ENCODE measurements at regions not wholly inside any gene's neighbourhood (a gene's known extent, or its start where the extent isn't known, plus 50 kb on each side); places are given as distances from the start of the nearest gene placed in this dataset.
A peak's percentile ranks its signal among the peaks of the same experiment; 100 is the strongest.

DNA sequence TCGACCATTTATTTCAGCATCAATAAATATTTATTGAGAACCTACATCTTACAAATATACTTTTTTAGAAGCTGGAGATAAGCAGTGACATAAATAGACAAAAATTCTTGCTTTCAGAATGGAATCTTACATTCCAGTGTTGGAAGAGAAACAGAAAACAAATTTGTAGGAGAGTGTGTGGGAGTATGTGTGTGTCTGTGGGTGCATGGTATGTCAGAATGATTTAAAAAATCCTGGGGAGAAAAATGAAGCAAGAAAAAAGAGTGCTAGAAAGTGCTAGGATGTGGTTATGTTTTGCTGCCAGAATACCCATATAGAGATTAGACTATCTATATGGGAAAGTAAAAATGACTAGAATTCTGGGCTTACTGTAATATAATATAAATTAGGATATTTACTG lies 561.7 kb upstream of the SGO1 start:
- DNase-seq: peak; percentile 9
- Histone ChIP-seq H3K9me2 (ENCODE audit: insufficient read depth) (no peaks in the 10 kb centered on the region), H4K20me1 (ENCODE audit: insufficient read depth) (no peaks in the 10 kb centered on the region), H3K9me3 (ENCODE audit: low read depth) (no peaks in the 10 kb centered on the region), H3F3A (ENCODE audit: insufficient read depth) (no peaks in the 10 kb centered on the region), H3K4me3 (no peak overlapping the region), H3K4me2 (ENCODE audit: unreplicated experiment) (no peak overlapping the region), H3K9ac (no peak overlapping the region), H3K27me3 (replicated peaks; ENCODE audit: insufficient read depth) (no peaks in the 10 kb centered on the region), H3K79me2 (ENCODE audit: insufficient read depth) (no peaks in the 10 kb centered on the region), H3K36me3 (ENCODE audit: low read depth) (no peaks in the 10 kb centered on the region), H3K4me1 (ENCODE audit: insufficient read depth) (peaks cover 6% of the 10 kb centered on the region), H2AFZ (no peak overlapping the region), H3K27ac (no peak overlapping the region)
- no peak for TF ChIP-seq EZH2 (IDR thresholded peaks at IDR 0.05; ENCODE audit: insufficient read depth, poor library complexity, severe bottlenecking)
- 36 to 37% methylated on average over 1 of the region's 1 CpG for WGBS, 2 experiments (ENCODE audit: low coverage in 1 of 2, low lambda C conversion rate in 2 of 2, missing lambda C conversion rate in 2 of 2)
- in situ Hi-C loops (cut with MboI): no loop called here

DNA sequence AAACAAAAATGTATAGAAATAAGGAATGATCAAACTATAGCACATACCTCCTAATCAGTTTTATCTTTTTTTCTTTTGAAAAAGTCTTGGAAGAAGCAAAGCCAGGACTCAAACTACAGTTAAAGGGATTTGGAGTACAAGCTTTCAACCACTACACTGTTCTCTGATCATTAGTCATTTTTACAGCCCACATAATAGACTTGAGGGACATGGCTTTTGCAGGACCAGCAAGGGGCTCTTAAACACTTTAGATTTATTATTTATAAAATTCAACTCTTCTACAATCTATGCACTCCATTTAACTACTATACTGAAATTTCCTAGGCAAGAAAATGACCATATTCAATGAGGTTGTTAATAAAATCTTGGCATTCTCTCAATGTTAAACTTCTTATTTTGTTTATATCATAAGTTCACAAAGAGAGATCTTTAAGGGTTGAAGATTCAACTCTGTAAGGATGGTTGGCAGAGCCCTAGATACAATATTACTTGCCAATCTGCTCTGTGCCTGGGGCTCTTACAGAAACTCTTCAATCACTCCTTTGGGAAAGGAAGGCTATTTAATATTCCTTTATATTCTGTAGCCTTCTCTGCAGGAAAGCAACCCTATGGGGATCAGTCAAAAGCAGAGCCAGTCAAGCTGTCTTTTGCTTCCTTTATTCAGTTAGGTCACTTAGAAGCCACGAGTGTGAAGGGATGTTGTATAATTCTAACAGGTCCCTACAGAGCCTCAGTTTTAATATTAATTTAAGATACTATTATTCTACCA lies 557.7 kb upstream of the SGO1 start:
- in situ Hi-C loops (cut with MboI): no loop called here
- Histone ChIP-seq H3K9me3 (ENCODE audit: low read depth) (no peaks in the 10 kb centered on the region), H3K9me2 (ENCODE audit: insufficient read depth) (no peaks in the 10 kb centered on the region), H3K4me2 (ENCODE audit: unreplicated experiment) (no peak overlapping the region), H3K79me2 (ENCODE audit: insufficient read depth) (no peaks in the 10 kb centered on the region), H2AFZ (no peak overlapping the region), H3K36me3 (ENCODE audit: low read depth) (no peaks in the 10 kb centered on the region), H3K4me3 (no peak overlapping the region), H3K9ac (no peak overlapping the region), H3F3A (ENCODE audit: insufficient read depth) (no peaks in the 10 kb centered on the region), H3K4me1 (ENCODE audit: insufficient read depth) (peaks cover 6% of the 10 kb centered on the region), H3K27me3 (replicated peaks; ENCODE audit: insufficient read depth) (no peaks in the 10 kb centered on the region), H4K20me1 (ENCODE audit: insufficient read depth) (no peaks in the 10 kb centered on the region), H3K27ac (no peak overlapping the region)
- no peak for DNase-seq
- 39 to 48% methylated on average over 1 of the region's 1 CpG for WGBS, 2 experiments (ENCODE audit: low coverage in 1 of 2, low lambda C conversion rate in 2 of 2, missing lambda C conversion rate in 2 of 2)
- no peak for TF ChIP-seq EZH2phosphoT487 (IDR thresholded peaks at IDR 0.05; ENCODE audit: insufficient read depth, low read depth)
- TF ChIP-seq EZH2 (IDR thresholded peaks at IDR 0.05; ENCODE audit: insufficient read depth, poor library complexity, severe bottlenecking): no peak

DNA sequence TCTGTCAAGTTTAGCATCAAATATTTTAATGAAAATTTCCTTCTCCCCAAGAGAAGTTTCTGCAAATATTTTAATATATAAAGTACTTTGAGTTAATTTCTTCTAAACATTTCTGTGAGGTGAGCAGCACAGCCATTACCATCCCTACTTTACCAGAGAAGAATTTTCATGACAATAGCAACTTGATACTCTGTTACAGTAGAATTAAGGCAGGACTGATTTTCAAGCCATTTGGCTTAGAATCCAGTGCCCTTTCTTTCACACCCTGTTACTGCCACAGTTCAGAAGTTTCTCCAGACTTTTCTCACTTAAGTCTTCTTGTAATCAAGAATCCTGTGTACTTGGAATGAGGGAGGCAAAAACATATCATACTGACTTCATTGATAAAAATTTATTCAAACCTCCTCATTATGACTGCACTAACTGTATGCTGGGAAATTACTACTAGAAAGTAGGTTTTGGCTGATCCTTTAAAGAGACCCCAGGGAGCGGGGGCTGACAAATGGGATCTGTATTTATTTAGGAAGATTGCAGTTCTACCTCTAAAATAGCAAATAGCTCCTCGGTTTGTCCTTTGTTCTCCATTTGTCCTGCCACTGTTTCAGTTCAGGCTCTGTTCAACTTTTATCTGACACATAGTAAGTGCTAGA lies 557.0 kb upstream of the SGO1 start:
- no peak for TF ChIP-seq EZH2phosphoT487 (IDR thresholded peaks at IDR 0.05; ENCODE audit: insufficient read depth, low read depth)
- no peak for TF ChIP-seq EZH2 (IDR thresholded peaks at IDR 0.05; ENCODE audit: insufficient read depth, poor library complexity, severe bottlenecking)
- Histone ChIP-seq H3F3A (ENCODE audit: insufficient read depth) (no peaks in the 10 kb centered on the region), H3K27ac (no peak overlapping the region), H2AFZ (no peak overlapping the region), H3K79me2 (ENCODE audit: insufficient read depth) (no peaks in the 10 kb centered on the region), H3K4me1 (ENCODE audit: insufficient read depth) (peaks cover 5% of the 10 kb centered on the region), H3K4me2 (ENCODE audit: unreplicated experiment) (no peak overlapping the region), H3K9me2 (ENCODE audit: insufficient read depth) (no peaks in the 10 kb centered on the region), H3K36me3 (ENCODE audit: low read depth) (no peaks in the 10 kb centered on the region), H3K9me3 (ENCODE audit: low read depth) (no peaks in the 10 kb centered on the region), H3K4me3 (no peak overlapping the region), H4K20me1 (ENCODE audit: insufficient read depth) (no peaks in the 10 kb centered on the region), H3K27me3 (replicated peaks; ENCODE audit: insufficient read depth) (no peaks in the 10 kb centered on the region), H3K9ac (no peak overlapping the region)
- 52% methylated on average over 2 of the region's 2 CpGs for WGBS, 2 experiments (ENCODE audit: low coverage in 1 of 2, low lambda C conversion rate in 2 of 2, missing lambda C conversion rate in 2 of 2)
- in situ Hi-C loops (cut with MboI): no loop called here
- no peak for DNase-seq

DNA sequence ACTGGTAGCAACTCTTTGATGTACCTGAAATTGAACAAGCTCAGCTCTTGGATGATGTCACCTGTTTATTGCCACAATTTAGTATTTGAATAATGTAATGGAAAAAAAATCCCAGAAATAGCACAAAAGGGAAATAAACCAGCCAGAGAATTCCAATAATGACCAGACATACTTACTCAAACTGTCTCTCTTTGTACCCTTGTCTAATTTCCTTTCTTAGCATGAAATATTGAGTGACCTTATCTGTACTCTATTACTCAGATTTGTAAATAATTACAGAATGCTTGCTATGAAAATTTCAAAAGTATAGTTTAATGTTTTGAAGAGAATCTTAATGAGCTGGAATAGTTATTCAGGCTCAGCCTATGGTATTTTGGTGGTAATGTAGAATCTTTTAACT lies 555.4 kb upstream of the SGO1 start:
- Histone ChIP-seq H3K36me3 (ENCODE audit: low read depth) (no peaks in the 10 kb centered on the region), H3K9me2 (ENCODE audit: insufficient read depth) (no peaks in the 10 kb centered on the region), H3F3A (ENCODE audit: insufficient read depth) (no peaks in the 10 kb centered on the region), H3K4me3 (no peak overlapping the region), H2AFZ (no peak overlapping the region), H3K9ac (no peak overlapping the region), H3K79me2 (ENCODE audit: insufficient read depth) (no peaks in the 10 kb centered on the region), H4K20me1 (ENCODE audit: insufficient read depth) (no peaks in the 10 kb centered on the region), H3K4me2 (ENCODE audit: unreplicated experiment) (no peak overlapping the region), H3K9me3 (ENCODE audit: low read depth) (no peaks in the 10 kb centered on the region), H3K4me1 (ENCODE audit: insufficient read depth) (no peaks in the 10 kb centered on the region), H3K27me3 (replicated peaks; ENCODE audit: insufficient read depth) (no peaks in the 10 kb centered on the region), H3K27ac (no peak overlapping the region)
- no peak for DNase-seq
- TF ChIP-seq EZH2phosphoT487 (IDR thresholded peaks at IDR 0.05; ENCODE audit: insufficient read depth, low read depth): no peak
- no peak for TF ChIP-seq EZH2 (IDR thresholded peaks at IDR 0.05; ENCODE audit: insufficient read depth, poor library complexity, severe bottlenecking)
- in situ Hi-C loops (cut with MboI): no loop called here
